ENCODE measurements at regions not wholly inside any gene's neighbourhood (a gene's known extent, or its start where the extent isn't known, plus 50 kb on each side); places are given as distances from the start of the nearest gene placed in this dataset.

- Histone ChIP-seq H3K4me2 (ENCODE audit: control insufficient read depth, insufficient read depth) (no peak overlapping the region), H4K20me1 (ENCODE audit: control insufficient read depth, insufficient read depth) (no peaks in the 10 kb centered on the region), H3K27ac (ENCODE audit: control insufficient read depth, insufficient read depth) (peak overlapping the region; percentile 25), H3K27me3 (replicated peaks in 1 of 2; ENCODE audit: control insufficient read depth in 2 of 2, insufficient read depth in 2 of 2, low read length in 1 of 2) (no peaks in the 10 kb centered on the region), H3K36me3 (ENCODE audit: control insufficient read depth in 2 of 2, insufficient read depth in 2 of 2, low read length in 1 of 2) (no peaks in the 10 kb centered on the region), H3K4me3 (peak overlapping the region; percentile 50; the same call in 1 of the 2 replicates), H2AFZ (ENCODE audit: control insufficient read depth, low read depth, low read length) (no peak overlapping the region), H3K4me1 (ENCODE audit: control insufficient read depth, insufficient read depth, low read length) (no peaks in the 10 kb centered on the region), H3K79me2 (ENCODE audit: control insufficient read depth, insufficient read depth, low read length) (peaks cover 5% of the 10 kb centered on the region), H3K9ac (ENCODE audit: control insufficient read depth, insufficient read depth, low read length) (peak overlapping the region; percentile 53), H3K9me3 (replicated peaks; ENCODE audit: control insufficient read depth, insufficient read depth, low read length) (no peaks in the 10 kb centered on the region)
- DNase-seq (ENCODE audit: low read depth, low spot score) (no peak), FAIRE-seq (no peak), ATAC-seq (no peak)
- SMC1A ChIA-PET (ENCODE audit: uncharacterized antibody, unreplicated experiment): interaction anchor here (3.3 kb wide), 1 partner anchor 28 kb away, joined by 25 read pairs; no protein-coding TSS in a partner anchor
- CTCF ChIA-PET: interaction anchor here (1.2 to 3.2 kb wide), 2 partner anchors 28 to 30 kb away, joined by 3 to 50 read pairs; no protein-coding TSS in a partner anchor
- TF ChIP-seq POLR2A (IDR thresholded peaks at IDR 0.05; ENCODE audit: low read depth, low read length) (peak; percentile 21; the same call in 1 of the 2 replicates), HDAC2 (IDR thresholded peaks at IDR 0.05) (no peak)
- in situ Hi-C loops (cut with MboI): no loop called here
- RAD21 ChIA-PET (ENCODE audit: unreplicated experiment): no interaction called here
- POLR2A ChIA-PET: no interaction called here
- TSS peak; percentile 73 for BruUV-seq (replicated peaks)
- WGBS (ENCODE audit: insufficient coverage, insufficient replicate concordance, low lambda C conversion rate, missing lambda C conversion rate): 0% methylated on average over 16 of the region's 16 CpGs
- intact Hi-C loops (cut with micrococcal nuclease; ENCODE audit: unreplicated experiment): no loop called here
Observed at GRCh38 chr2:88859461-88859860, 168.0 kb downstream of the RPIA start.

- H3K27me3 ChIP-seq (replicated peaks in 1 of 2; ENCODE audit: control insufficient read depth in 2 of 2, insufficient read depth in 2 of 2, low read length in 1 of 2): no peaks in the 10 kb centered on the region
- H3K4me3 ChIP-seq: peak overlapping the region; percentile 50; the same call in 1 of the 2 replicates
- peaks cover 10% of the 10 kb centered on the region for H3K79me2 ChIP-seq (ENCODE audit: control insufficient read depth, insufficient read depth, low read length)
- no peaks in the 10 kb centered on the region for H4K20me1 ChIP-seq (ENCODE audit: control insufficient read depth, insufficient read depth)
- ChIA-PET RAD21 (ENCODE audit: unreplicated experiment) (interaction anchor here (0.8 kb wide), 1 partner anchor 28 kb away, joined by 4 read pairs; no protein-coding TSS in a partner anchor), POLR2A (no interaction called here), SMC1A (ENCODE audit: uncharacterized antibody, unreplicated experiment) (interaction anchor here (3.3 kb wide), 1 partner anchor 29 kb away, joined by 25 read pairs; no protein-coding TSS in a partner anchor), CTCF (interaction anchor here (1.3 to 3.2 kb wide), 2 partner anchors 29 to 31 kb away, joined by 4 to 50 read pairs; no protein-coding TSS in a partner anchor)
- intact Hi-C loops (cut with micrococcal nuclease; ENCODE audit: unreplicated experiment) (no loop called here), in situ Hi-C loops (cut with MboI) (no loop called here)
- no peaks in the 10 kb centered on the region for H3K9me3 ChIP-seq (replicated peaks; ENCODE audit: control insufficient read depth, insufficient read depth, low read length)
- TF ChIP-seq, protein P1, sequence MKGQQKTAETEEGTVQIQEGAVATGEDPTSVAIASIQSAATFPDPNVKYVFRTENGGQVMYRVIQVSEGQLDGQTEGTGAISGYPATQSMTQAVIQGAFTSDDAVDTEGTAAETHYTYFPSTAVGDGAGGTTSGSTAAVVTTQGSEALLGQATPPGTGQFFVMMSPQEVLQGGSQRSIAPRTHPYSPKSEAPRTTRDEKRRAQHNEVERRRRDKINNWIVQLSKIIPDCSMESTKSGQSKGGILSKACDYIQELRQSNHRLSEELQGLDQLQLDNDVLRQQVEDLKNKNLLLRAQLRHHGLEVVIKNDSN (IDR thresholded peaks at IDR 0.05; ENCODE audit: borderline replicate concordance, extremely low read length, insufficient read depth, low read depth, low read length): no peak
- TF ChIP-seq ZNF384 (IDR thresholded peaks at IDR 0.05; ENCODE audit: borderline replicate concordance, low read depth, low read length): no peak
- no peak for FAIRE-seq
- WGBS (ENCODE audit: insufficient coverage, insufficient replicate concordance, low lambda C conversion rate, missing lambda C conversion rate): 1% methylated on average over 10 of the region's 11 CpGs
- BruUV-seq (replicated peaks): no TSS peak
- no peaks in the 10 kb centered on the region for H3K36me3 ChIP-seq (ENCODE audit: control insufficient read depth in 2 of 2, insufficient read depth in 2 of 2, low read length in 1 of 2)
- H3K4me2 ChIP-seq (ENCODE audit: control insufficient read depth, insufficient read depth): no peak overlapping the region
- H3K27ac ChIP-seq (ENCODE audit: control insufficient read depth, insufficient read depth): peak overlapping the region; percentile 31; the same call in 1 of the 2 replicates
- H2AFZ ChIP-seq (ENCODE audit: control insufficient read depth, low read depth, low read length): no peak overlapping the region
- no peak for ATAC-seq
- H3K9ac ChIP-seq (ENCODE audit: control insufficient read depth, insufficient read depth, low read length): peak overlapping the region; percentile 53; the same call in 1 of the 2 replicates
- no peaks in the 10 kb centered on the region for H3K4me1 ChIP-seq (ENCODE audit: control insufficient read depth, insufficient read depth, low read length)
- no peak for DNase-seq (ENCODE audit: low read depth, low spot score)
Observed at GRCh38 chr2:88860421-88861075, 169.1 kb downstream of the RPIA start.
